AG09319 (cell line): ENCODE measurements at regions not wholly inside any gene's neighbourhood (a gene's known extent, or its start where the extent isn't known, plus 50 kb on each side); places are given as distances from the start of the nearest gene placed in this dataset.
"Not testable (repeated sequence)": the region's sequence is repeated elsewhere in the genome, so short reads cannot be mapped to it uniquely, and the experiment has no call there.

Experiments
- DNase-seq: peaks from one replicate; pipeline ENCODE4 v3.0.0-alpha.2; 2010; ENCODE audit warnings: low read depth; ENCODE audit errors: extremely low read depth
- TF ChIP-seq, protein P1 (sequence below): IDR thresholded peaks from 2 replicates; pipeline ENCODE4 v1.5.1; 2011; ENCODE audit warnings: low read depth, mild to moderate bottlenecking, inconsistent platforms, low read length, moderate library complexity

DNA sequence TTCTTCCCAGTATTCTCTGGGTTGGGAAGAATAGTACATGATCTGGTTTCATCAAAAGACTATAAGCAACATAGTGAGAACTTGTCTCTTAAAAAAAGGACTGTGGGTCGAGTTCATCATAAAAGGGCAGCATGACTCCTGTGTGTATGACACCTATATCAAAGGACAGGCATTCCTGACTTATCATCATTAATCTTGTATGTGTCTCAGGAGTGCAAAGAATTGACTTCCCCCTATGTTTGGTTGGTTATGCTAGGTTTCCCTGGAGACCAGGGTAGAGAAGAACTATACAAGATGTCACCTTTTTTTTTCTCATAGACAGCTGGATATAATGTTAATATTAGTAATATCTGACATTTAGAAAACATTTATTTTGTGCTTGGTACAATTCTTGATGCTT is 173.1 kb upstream of the ANKRD55 start:
- DNase-seq, result no peak
- TF ChIP-seq, protein P1, sequence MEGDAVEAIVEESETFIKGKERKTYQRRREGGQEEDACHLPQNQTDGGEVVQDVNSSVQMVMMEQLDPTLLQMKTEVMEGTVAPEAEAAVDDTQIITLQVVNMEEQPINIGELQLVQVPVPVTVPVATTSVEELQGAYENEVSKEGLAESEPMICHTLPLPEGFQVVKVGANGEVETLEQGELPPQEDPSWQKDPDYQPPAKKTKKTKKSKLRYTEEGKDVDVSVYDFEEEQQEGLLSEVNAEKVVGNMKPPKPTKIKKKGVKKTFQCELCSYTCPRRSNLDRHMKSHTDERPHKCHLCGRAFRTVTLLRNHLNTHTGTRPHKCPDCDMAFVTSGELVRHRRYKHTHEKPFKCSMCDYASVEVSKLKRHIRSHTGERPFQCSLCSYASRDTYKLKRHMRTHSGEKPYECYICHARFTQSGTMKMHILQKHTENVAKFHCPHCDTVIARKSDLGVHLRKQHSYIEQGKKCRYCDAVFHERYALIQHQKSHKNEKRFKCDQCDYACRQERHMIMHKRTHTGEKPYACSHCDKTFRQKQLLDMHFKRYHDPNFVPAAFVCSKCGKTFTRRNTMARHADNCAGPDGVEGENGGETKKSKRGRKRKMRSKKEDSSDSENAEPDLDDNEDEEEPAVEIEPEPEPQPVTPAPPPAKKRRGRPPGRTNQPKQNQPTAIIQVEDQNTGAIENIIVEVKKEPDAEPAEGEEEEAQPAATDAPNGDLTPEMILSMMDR, result no peak

DNA sequence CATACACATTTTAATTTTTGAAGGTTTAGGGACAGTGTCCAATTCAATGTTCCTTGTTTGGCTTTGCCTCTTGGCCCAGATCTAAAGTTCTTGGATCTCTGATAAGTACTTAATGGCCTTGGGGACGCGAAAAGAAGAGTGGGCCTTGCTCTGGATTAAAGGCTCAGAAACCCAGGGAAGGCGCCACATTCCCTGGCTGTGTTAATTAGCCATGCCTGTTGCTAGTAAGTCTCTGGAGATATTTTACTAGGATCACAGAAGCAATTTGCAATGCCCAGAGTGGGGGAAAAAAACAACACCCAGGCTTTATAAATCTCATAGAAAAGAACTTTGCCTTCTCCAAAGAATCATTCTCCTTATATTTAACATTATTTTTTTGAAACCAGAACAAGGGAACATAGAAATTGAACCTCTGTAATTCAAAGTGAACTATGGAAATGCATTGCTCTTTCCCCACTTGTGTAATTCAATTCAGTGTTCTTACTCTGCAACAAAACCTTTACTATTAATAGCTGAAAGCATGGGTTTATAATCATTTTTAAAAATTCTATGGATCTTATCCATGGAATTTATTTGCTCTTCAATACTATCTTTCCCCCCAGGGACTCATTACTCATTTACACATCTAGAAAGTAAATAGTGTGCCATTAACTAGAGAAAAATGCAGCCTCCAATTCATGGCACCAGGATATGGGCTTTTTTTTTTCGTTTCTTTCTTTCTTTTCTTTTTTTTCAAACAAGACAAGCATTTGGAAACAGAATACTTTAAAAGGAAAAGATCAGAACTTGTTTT is 172.2 kb upstream of the ANKRD55 start:
- DNase-seq, result no peak
- TF ChIP-seq, protein P1, result no peak

GRCh38 chr5:56402266-56403220 is 169.4 kb upstream of the ANKRD55 start:
- TF ChIP-seq, protein P1, result no peak
- DNase-seq, result no peak

GRCh38 chr5:56397796-56398195 is 164.7 kb upstream of the ANKRD55 start:
- not testable (repeated sequence) for DNase-seq

GRCh38 chr5:56396634-56397033 is 163.5 kb upstream of the ANKRD55 start:
- TF ChIP-seq, protein P1, result no peak
- DNase-seq, result no peak

GRCh38 chr5:56389261-56389660 is 156.1 kb upstream of the ANKRD55 start:
- TF ChIP-seq, protein P1, result no peak
- no peak for DNase-seq

GRCh38 chr5:56388229-56388985 is 155.3 kb upstream of the ANKRD55 start:
- no peak for DNase-seq
- TF ChIP-seq, protein P1, result no peak
